ENCODE measurements at regions not wholly inside any gene's neighbourhood (a gene's known extent, or its start where the extent isn't known, plus 50 kb on each side); places are given as distances from the start of the nearest gene placed in this dataset.

GRCh38 chr5:3187771-3188425 is 407.7 kb upstream of the IRX1 start:
- no peak for TF ChIP-seq POLR2A (IDR thresholded peaks at IDR 0.05)
- no peak for TF ChIP-seq CTCF (IDR thresholded peaks at IDR 0.05)
- TF ChIP-seq EP300 (IDR thresholded peaks at IDR 0.05; ENCODE audit: low read depth), result no peak

All from transverse colon (tissue), 3 donors.